ENCODE measurements at regions not wholly inside any gene's neighbourhood (a gene's known extent, or its start where the extent isn't known, plus 50 kb on each side); places are given as distances from the start of the nearest gene placed in this dataset.
"Not testable (repeated sequence)": the region's sequence is repeated elsewhere in the genome, so short reads cannot be mapped to it uniquely, and the experiment has no call there.

- Histone ChIP-seq H3K27me3 (replicated peaks in 1 of 7) (peaks cover 0 to 9% (median 0%) of the 10 kb centered on the region in 7 donors), H3K4me3 (no peak overlapping the region), H3K9me3 (no peaks in the 10 kb centered on the region), H3K27ac (no peak overlapping the region), H3K4me1 (no peaks in the 10 kb centered on the region), H3K36me3 (no peaks in the 10 kb centered on the region)
- WGBS, 5 donors: 77 to 100% (median 80%) methylated on average over 2 of the region's 2 CpGs
- TF ChIP-seq POLR2AphosphoS5 (IDR thresholded peaks at IDR 0.05): no peak
- no peak for DNase-seq
- intact Hi-C loops (cut with DNase I; ENCODE audit: low total_unique reads): no loop called here
Observed at GRCh38 chrX:130507015-130507414, 105.2 kb downstream of the RBMX2 start.

- intact Hi-C loops (cut with DNase I; ENCODE audit: low total_unique reads): not testable (repeated sequence)
- WGBS, 5 donors: 74 to 86% (median 79%) methylated on average over 3 of the region's 3 CpGs
Observed at GRCh38 chrX:130512534-130512933, 110.7 kb downstream of the RBMX2 start.

GRCh38 chrX:130516123-130516522 is 114.3 kb downstream of the RBMX2 start:
- H3K9me3 ChIP-seq: peaks cover 0 to 8% (median 0%) of the 10 kb centered on the region in 8 donors
- no peaks in the 10 kb centered on the region for H3K4me1 ChIP-seq
- no peak overlapping the region for H3K4me3 ChIP-seq
- TF ChIP-seq POLR2A (IDR thresholded peaks at IDR 0.05) (no peak), POLR2AphosphoS5 (IDR thresholded peaks at IDR 0.05) (no peak), CTCF (IDR thresholded peaks at IDR 0.05 in 8 of 11, conservative IDR thresholded peaks at IDR 0.05 in 3 of 11) (no peak)
- peaks cover 0 to 22% (median 0%) of the 10 kb centered on the region in 7 donors for H3K27me3 ChIP-seq (replicated peaks in 1 of 7)
- intact Hi-C loops (cut with DNase I; ENCODE audit: low total_unique reads): no loop called here
- no peaks in the 10 kb centered on the region for H3K36me3 ChIP-seq
- 77 to 92% (median 87%) methylated on average over 1 of the region's 1 CpG for WGBS, 5 donors
- no peak for DNase-seq
- no peak overlapping the region for H3K27ac ChIP-seq

More at GRCh38 chrX:130512534-130512933, 110.7 kb downstream of the RBMX2 start:
- H3K9me3 ChIP-seq, DNase-seq, H3K4me1 ChIP-seq, H3K27ac ChIP-seq, H3K36me3 ChIP-seq, H3K4me3 ChIP-seq: not testable (repeated sequence)
- H3K27me3 ChIP-seq (replicated peaks in 1 of 7): peaks cover 0 to 27% (median 0%) of the 10 kb centered on the region in 7 donors

- no peak overlapping the region for H3K27ac ChIP-seq
- no peaks in the 10 kb centered on the region for H3K9me3 ChIP-seq
- intact Hi-C loops (cut with DNase I; ENCODE audit: low total_unique reads): no loop called here
- no peak for TF ChIP-seq POLR2A (IDR thresholded peaks at IDR 0.05)
- no peak for TF ChIP-seq POLR2AphosphoS5 (IDR thresholded peaks at IDR 0.05)
- no peak for TF ChIP-seq CTCF (IDR thresholded peaks at IDR 0.05 in 8 of 11, conservative IDR thresholded peaks at IDR 0.05 in 3 of 11)
- peak overlapping the region in 4 of 8 donors; percentile 9 to 57 (median 24) for H3K4me3 ChIP-seq
- H3K27me3 ChIP-seq (replicated peaks in 1 of 7): peaks cover 0 to 8% (median 6%) of the 10 kb centered on the region in 7 donors
- peaks cover 0 to 3% (median 0%) of the 10 kb centered on the region in 6 donors for H3K4me1 ChIP-seq
- WGBS, 5 donors: 15 to 52% (median 28%) methylated on average over 37 to 42 of the region's 42 CpGs
- H3K36me3 ChIP-seq: no peaks in the 10 kb centered on the region
- no peak for DNase-seq
Observed at GRCh38 chrX:130523460-130524394, 121.9 kb downstream of the RBMX2 start.

GRCh38 chrX:130524476-130525194 is 122.8 kb downstream of the RBMX2 start:
- Histone ChIP-seq H3K27ac (no peak overlapping the region), H3K9me3 (no peaks in the 10 kb centered on the region), H3K4me1 (peaks cover 0 to 3% (median 0%) of the 10 kb centered on the region in 6 donors), H3K27me3 (replicated peaks in 1 of 7) (peaks cover 0 to 8% (median 6%) of the 10 kb centered on the region in 7 donors), H3K4me3 (peak overlapping the region in 1 of 8 donors; percentile 57), H3K36me3 (no peaks in the 10 kb centered on the region)
- intact Hi-C loops (cut with DNase I; ENCODE audit: low total_unique reads): no loop called here
- TF ChIP-seq CTCF (IDR thresholded peaks at IDR 0.05 in 8 of 11, conservative IDR thresholded peaks at IDR 0.05 in 3 of 11) (no peak), POLR2AphosphoS5 (IDR thresholded peaks at IDR 0.05) (no peak), POLR2A (IDR thresholded peaks at IDR 0.05) (no peak)
- WGBS, 5 donors: 71 to 86% (median 80%) methylated on average over 6 of the region's 6 CpGs
- DNase-seq: no peak

All from spleen (tissue), 11 donors.